CD4-positive, CD25-positive, alpha-beta regulatory T cell (primary cell): ENCODE measurements at regions not wholly inside any gene's neighbourhood (a gene's known extent, or its start where the extent isn't known, plus 50 kb on each side); places are given as distances from the start of the nearest gene placed in this dataset.
A peak's percentile ranks its signal among the peaks of the same experiment; 100 is the strongest.

Experiments
- ATAC-seq, 2 donors: fragments of 150-1000 bp; cut with Tn5 transposase; one replicate each; pipeline ENCODE4 v1.10.0; 2021; ENCODE audit warnings: low read depth in 2 of 2, moderate number of reproducible peaks in 2 of 2, moderate library complexity in 1 of 2
- DNase-seq, 3 donors: peaks; one replicate each; pipeline versions ENCODE4 v3.0.0 to v3.0.0-alpha.2; 2012 to 2022; ENCODE audit warnings: mixed read lengths in 1 of 3
- H3K27ac ChIP-seq: one replicate; pipeline ENCODE4 v1.7.0; 2013; ENCODE audit warnings: mild to moderate bottlenecking, low read length; ENCODE audit not compliant: insufficient read depth, poor library complexity, severe bottlenecking
- H3K27me3 ChIP-seq: one replicate; pipeline ENCODE4 v1.7.0; 2013; ENCODE audit warnings: low read length; ENCODE audit not compliant: control insufficient read depth, insufficient read depth
- H3K36me3 ChIP-seq: one replicate; pipeline ENCODE4 v1.7.0; 2013; ENCODE audit warnings: mild to moderate bottlenecking, low read length, moderate library complexity; ENCODE audit not compliant: control insufficient read depth, insufficient read depth
- H3K4me1 ChIP-seq: 2 replicates; pipeline ENCODE4 v1.7.0; 2013; ENCODE audit warnings: mild to moderate bottlenecking, low read length; ENCODE audit not compliant: insufficient read depth, control insufficient read depth, poor library complexity, severe bottlenecking
- H3K4me3 ChIP-seq: one replicate; pipeline ENCODE4 v1.7.0; 2013; ENCODE audit warnings: low read depth, mild to moderate bottlenecking, low read length, moderate library complexity
- H3K9me3 ChIP-seq, 2 experiments: 1 replicate in 1 of 2; 2 replicates in 1 of 2; pipeline ENCODE4 v1.7.0; 2013; ENCODE audit warnings: low read length in 2 of 2, mild to moderate bottlenecking in 1 of 2, moderate library complexity in 1 of 2; ENCODE audit not compliant: control insufficient read depth in 2 of 2
- H3K27ac Mint-ChIP-seq, 3 donors: one replicate each; pipeline ENCODE4 v1.8.0; 2020 to 2022; ENCODE audit warnings: mild to moderate bottlenecking in 3 of 3, mixed read lengths in 3 of 3, moderate library complexity in 2 of 3
- H3K27me3 Mint-ChIP-seq: one replicate; pipeline ENCODE4 v1.8.0; 2022; ENCODE audit warnings: mild to moderate bottlenecking, mixed read lengths
- H3K36me3 Mint-ChIP-seq: one replicate; pipeline ENCODE4 v1.8.0; 2020; ENCODE audit warnings: mixed read lengths
- H3K4me1 Mint-ChIP-seq, 4 donors: one replicate each; pipeline ENCODE4 v1.8.0; 2020 to 2022; ENCODE audit warnings: mixed read lengths in 4 of 4, mild to moderate bottlenecking in 1 of 4
- H3K4me3 Mint-ChIP-seq, 4 donors: one replicate each; pipeline ENCODE4 v1.8.0; 2020 to 2022; ENCODE audit warnings: mild to moderate bottlenecking in 4 of 4, mixed read lengths in 4 of 4, moderate library complexity in 3 of 4
- H3K9me3 Mint-ChIP-seq, 7 donors: one replicate each; pipeline ENCODE4 v1.8.0; 2020 to 2022; ENCODE audit warnings: mixed read lengths in 7 of 7, mild to moderate bottlenecking in 3 of 7, moderate library complexity in 2 of 7

DNA sequence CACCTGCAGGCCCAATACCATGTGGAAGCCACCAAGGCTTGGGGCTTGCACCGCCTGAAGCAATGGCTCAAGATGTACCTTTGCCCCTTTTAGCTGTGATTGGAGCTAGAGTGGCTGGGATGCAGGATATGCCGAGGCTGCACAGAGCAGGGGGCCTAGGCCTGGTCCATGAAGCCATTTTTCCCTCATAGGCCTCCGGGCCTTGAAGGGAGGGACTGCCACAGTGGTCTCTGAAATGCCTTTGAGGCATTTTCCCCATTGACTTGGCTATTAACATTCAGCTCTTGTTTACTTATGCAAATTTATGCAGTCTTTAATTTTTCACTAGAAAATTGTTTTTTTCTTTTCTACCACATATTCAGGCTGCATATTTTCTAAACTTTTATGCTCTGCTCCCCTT, 203.2 kb upstream of the HHIP start:
- ATAC-seq (no peak), DNase-seq (no peak)
- Histone ChIP-seq H3K27me3 (no peaks in the 10 kb centered on the region), H3K4me1 (no peaks in the 10 kb centered on the region), H3K27ac (no peak overlapping the region), H3K36me3 (no peaks in the 10 kb centered on the region), H3K9me3 (no peaks in the 10 kb centered on the region), H3K4me3 (no peak overlapping the region)
- H3K4me3 Mint-ChIP-seq: no peak overlapping the region
- H3K4me1 Mint-ChIP-seq: no peaks in the 10 kb centered on the region
- no peak overlapping the region for H3K27ac Mint-ChIP-seq
- H3K9me3 Mint-ChIP-seq: peaks cover 0 to 6% (median 0%) of the 10 kb centered on the region in 7 donors
- H3K27me3 Mint-ChIP-seq: no peaks in the 10 kb centered on the region
- H3K36me3 Mint-ChIP-seq: no peaks in the 10 kb centered on the region

DNA sequence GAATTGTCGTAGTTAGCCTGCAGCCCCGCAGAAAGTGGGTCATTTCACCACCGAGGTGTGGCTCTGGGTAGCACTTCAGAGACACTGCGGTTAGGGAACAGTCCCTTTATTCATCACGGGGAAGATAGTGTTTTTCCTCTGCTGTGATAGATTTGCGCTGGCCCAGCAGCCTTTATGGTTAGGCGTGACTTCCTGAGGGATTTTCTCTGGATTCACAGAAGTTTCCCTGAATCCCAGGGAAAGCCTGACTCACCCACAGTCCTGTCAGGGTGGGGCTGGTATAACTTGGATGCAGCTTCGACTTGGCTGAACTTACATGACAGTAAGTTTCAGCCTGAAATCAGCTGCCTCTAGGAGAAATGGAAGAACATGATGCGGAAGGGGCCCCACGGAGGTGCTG, 196.3 kb upstream of the HHIP start:
- Histone ChIP-seq H3K4me1 (no peaks in the 10 kb centered on the region), H3K27ac (no peak overlapping the region), H3K4me3 (no peak overlapping the region), H3K9me3 (no peaks in the 10 kb centered on the region), H3K27me3 (no peaks in the 10 kb centered on the region), H3K36me3 (no peaks in the 10 kb centered on the region)
- H3K27me3 Mint-ChIP-seq: peaks cover 4% of the 10 kb centered on the region
- no peaks in the 10 kb centered on the region for H3K36me3 Mint-ChIP-seq
- peaks cover 0 to 5% (median 0%) of the 10 kb centered on the region in 7 donors for H3K9me3 Mint-ChIP-seq
- H3K27ac Mint-ChIP-seq: no peak overlapping the region
- no peaks in the 10 kb centered on the region for H3K4me1 Mint-ChIP-seq
- DNase-seq: no peak
- no peak overlapping the region for H3K4me3 Mint-ChIP-seq
- ATAC-seq: no peak

DNA sequence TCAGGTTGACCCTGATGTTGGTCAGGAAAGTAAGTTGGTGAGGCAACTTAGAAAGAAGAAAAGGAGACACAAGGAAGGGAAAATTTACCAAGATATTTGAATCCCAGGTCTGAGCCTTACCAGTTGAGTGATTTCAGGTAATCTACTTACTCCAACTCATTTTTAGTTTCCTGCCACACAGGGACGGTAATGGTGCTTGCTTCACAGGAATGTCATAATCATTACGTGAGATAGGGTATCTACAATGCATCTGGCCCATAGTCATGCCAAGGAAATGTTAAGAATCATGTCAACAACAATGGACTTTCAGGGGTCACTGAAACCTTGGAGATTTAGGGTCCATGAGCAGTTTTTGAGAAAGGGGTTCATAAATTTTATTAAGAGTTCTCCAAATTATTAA, 195.4 kb upstream of the HHIP start:
- no peaks in the 10 kb centered on the region for H3K9me3 ChIP-seq
- peaks cover 4% of the 10 kb centered on the region for H3K27me3 Mint-ChIP-seq
- H3K36me3 ChIP-seq: no peaks in the 10 kb centered on the region
- ATAC-seq (no peak), DNase-seq (no peak)
- H3K4me1 Mint-ChIP-seq: no peaks in the 10 kb centered on the region
- no peaks in the 10 kb centered on the region for H3K4me1 ChIP-seq
- H3K4me3 Mint-ChIP-seq: no peak overlapping the region
- H3K9me3 Mint-ChIP-seq: peaks cover 0 to 5% (median 0%) of the 10 kb centered on the region in 7 donors
- H3K4me3 ChIP-seq: no peak overlapping the region
- no peak overlapping the region for H3K27ac ChIP-seq
- H3K36me3 Mint-ChIP-seq: no peaks in the 10 kb centered on the region
- H3K27me3 ChIP-seq: no peaks in the 10 kb centered on the region
- H3K27ac Mint-ChIP-seq: peak overlapping the region in 1 of 3 donors; percentile 20

DNA sequence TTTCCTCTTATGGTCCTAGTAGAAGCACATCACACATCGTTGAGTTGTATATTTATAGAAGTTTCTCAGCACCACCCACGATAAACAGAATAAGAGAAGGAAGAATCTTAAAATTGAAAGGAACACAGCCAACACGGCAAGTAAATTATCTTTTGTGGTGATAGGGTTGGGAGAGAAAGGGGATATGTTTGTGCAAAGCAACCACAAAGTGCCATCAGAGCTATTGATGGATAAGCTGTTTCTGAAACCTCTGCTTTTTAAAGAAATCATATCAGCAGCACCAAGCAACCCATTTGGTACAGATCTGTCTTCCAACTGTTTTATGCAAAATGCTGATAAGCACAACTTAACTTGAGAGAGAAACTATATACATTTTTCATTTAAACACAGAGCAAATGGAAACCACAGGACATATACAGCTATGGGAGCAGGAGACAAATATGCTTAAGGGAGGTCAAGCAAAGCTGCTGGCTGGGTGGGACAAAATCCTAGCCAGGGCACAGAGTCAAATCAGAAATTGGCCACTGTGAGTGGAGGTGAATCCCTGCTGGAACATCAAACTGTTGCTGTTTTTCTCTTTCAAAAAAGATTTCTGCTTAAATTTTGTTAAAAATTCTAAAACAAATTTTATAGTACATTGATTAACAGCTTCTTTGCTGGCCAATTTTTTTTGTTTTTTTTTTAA, 194.0 kb upstream of the HHIP start:
- no peaks in the 10 kb centered on the region for H3K4me1 Mint-ChIP-seq
- H3K27ac ChIP-seq: no peak overlapping the region
- H3K27me3 ChIP-seq: no peaks in the 10 kb centered on the region
- H3K4me3 Mint-ChIP-seq: no peak overlapping the region
- H3K27ac Mint-ChIP-seq: no peak overlapping the region
- H3K36me3 ChIP-seq: no peaks in the 10 kb centered on the region
- no peaks in the 10 kb centered on the region for H3K9me3 ChIP-seq
- ATAC-seq: no peak
- no peak overlapping the region for H3K4me3 ChIP-seq
- DNase-seq: no peak
- peaks cover 4% of the 10 kb centered on the region for H3K27me3 Mint-ChIP-seq
- no peaks in the 10 kb centered on the region for H3K4me1 ChIP-seq
- peaks cover 0 to 5% (median 0%) of the 10 kb centered on the region in 7 donors for H3K9me3 Mint-ChIP-seq
- no peaks in the 10 kb centered on the region for H3K36me3 Mint-ChIP-seq

DNA sequence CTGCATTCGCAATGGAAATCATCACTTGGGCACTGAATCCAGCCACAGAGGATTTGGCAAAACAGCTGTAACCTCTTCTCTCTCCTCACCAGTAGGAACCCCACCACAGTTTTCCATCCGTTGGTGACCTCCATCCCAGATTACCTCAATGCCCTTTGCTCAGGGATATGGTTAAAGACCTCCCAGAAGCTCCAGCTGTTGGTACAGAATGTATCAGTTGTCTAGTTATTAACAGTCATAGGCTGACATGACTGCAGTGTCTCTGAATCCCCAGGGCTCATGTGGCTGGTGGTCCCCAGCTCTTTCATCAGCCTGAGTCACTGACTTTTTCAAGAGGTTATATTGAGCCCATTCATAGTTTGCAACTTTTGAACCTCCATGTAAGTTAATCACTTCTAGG, 189.8 kb upstream of the HHIP start:
- no peak overlapping the region for H3K4me3 Mint-ChIP-seq
- ATAC-seq (no peak), DNase-seq (no peak)
- no peaks in the 10 kb centered on the region for H3K36me3 ChIP-seq
- H3K27ac Mint-ChIP-seq: no peak overlapping the region
- H3K9me3 Mint-ChIP-seq: peaks cover 0 to 4% (median 0%) of the 10 kb centered on the region in 7 donors
- H3K4me3 ChIP-seq: no peak overlapping the region
- H3K27me3 ChIP-seq: no peaks in the 10 kb centered on the region
- H3K9me3 ChIP-seq: no peaks in the 10 kb centered on the region
- no peaks in the 10 kb centered on the region for H3K4me1 Mint-ChIP-seq
- no peaks in the 10 kb centered on the region for H3K4me1 ChIP-seq
- H3K36me3 Mint-ChIP-seq: no peaks in the 10 kb centered on the region
- peaks cover 8% of the 10 kb centered on the region for H3K27me3 Mint-ChIP-seq
- H3K27ac ChIP-seq: no peak overlapping the region

DNA sequence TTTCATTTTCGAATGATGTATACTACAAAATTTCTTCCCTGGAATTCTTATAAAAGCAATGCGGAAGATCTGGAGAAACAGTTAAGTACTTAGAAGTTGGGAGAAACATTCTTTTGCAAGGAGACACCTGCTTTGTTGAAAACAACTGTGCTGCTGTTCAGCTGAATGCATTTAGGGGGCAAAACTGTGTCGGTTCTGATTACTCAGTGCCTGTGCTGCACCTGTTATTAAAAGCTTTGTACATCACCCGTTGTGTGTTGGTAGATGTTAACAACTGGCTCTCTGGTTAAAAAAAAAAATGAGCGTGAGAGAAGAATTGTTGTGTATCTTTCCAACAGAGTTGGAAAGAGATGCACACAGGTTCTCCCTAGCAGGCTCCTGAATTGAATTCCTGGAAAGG, 184.1 kb upstream of the HHIP start:
- ATAC-seq (no peak), DNase-seq (no peak)
- H3K4me3 ChIP-seq: no peak overlapping the region
- H3K4me3 Mint-ChIP-seq: no peak overlapping the region
- H3K36me3 ChIP-seq: no peaks in the 10 kb centered on the region
- H3K27ac Mint-ChIP-seq: no peak overlapping the region
- H3K36me3 Mint-ChIP-seq: no peaks in the 10 kb centered on the region
- no peaks in the 10 kb centered on the region for H3K9me3 ChIP-seq
- no peaks in the 10 kb centered on the region for H3K4me1 Mint-ChIP-seq
- no peak overlapping the region for H3K27ac ChIP-seq
- H3K9me3 Mint-ChIP-seq: peaks cover 0 to 2% (median 0%) of the 10 kb centered on the region in 7 donors
- peaks cover 5% of the 10 kb centered on the region for H3K27me3 Mint-ChIP-seq
- no peaks in the 10 kb centered on the region for H3K27me3 ChIP-seq
- H3K4me1 ChIP-seq: no peaks in the 10 kb centered on the region

DNA sequence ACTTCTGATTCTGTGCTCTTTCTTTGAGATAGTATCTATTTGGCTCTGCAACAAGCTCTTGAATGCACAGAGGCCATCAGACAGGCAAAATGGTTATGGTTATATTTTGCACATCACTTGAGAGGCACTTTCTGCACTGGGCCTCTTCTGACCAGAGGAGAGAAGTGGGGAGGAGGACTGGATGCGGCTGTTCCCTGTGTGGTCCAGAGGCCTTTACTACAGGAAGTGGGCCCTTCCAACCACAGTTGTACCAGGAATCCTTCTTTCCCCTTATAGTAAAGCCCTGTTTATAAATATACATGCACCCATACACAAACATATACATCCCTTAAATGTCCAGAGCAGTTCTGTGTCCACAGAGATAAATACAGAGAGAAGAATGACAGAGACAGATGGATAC, 182.7 kb upstream of the HHIP start:
- Mint-ChIP-seq H3K9me3 (peaks cover 0 to 2% (median 0%) of the 10 kb centered on the region in 7 donors), H3K27ac (no peak overlapping the region), H3K27me3 (peaks cover 5% of the 10 kb centered on the region), H3K4me3 (no peak overlapping the region), H3K36me3 (no peaks in the 10 kb centered on the region), H3K4me1 (no peaks in the 10 kb centered on the region)
- Histone ChIP-seq H3K9me3 (no peaks in the 10 kb centered on the region), H3K36me3 (no peaks in the 10 kb centered on the region), H3K27ac (no peak overlapping the region), H3K4me1 (no peaks in the 10 kb centered on the region), H3K4me3 (no peak overlapping the region), H3K27me3 (no peaks in the 10 kb centered on the region)
- no peak for DNase-seq
- no peak for ATAC-seq

DNA sequence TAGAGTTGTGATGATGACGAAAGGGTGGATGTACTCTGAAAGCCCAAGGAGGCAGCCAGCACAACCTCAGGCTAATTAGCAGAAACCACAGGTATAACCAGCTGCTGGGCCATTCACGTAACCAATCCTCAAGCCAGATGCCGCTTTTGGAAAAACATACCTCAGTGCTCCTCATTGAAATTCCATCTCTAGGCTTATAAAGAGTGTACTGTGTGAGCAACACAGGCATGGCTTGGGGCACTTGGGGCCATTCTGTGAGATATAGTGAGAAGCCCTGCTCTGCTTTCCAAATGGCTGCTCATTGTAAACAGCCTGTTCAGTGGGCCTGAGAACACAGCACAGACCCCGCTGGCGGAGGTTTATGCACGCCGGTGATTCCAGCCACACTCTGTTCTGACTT, 182.1 kb upstream of the HHIP start:
- Histone ChIP-seq H3K4me1 (no peaks in the 10 kb centered on the region), H3K9me3 (no peaks in the 10 kb centered on the region), H3K4me3 (no peak overlapping the region), H3K27ac (no peak overlapping the region), H3K36me3 (no peaks in the 10 kb centered on the region), H3K27me3 (no peaks in the 10 kb centered on the region)
- no peak for ATAC-seq
- H3K4me1 Mint-ChIP-seq: no peaks in the 10 kb centered on the region
- H3K4me3 Mint-ChIP-seq: no peak overlapping the region
- H3K9me3 Mint-ChIP-seq: peaks cover 0 to 2% (median 0%) of the 10 kb centered on the region in 7 donors
- peaks cover 4% of the 10 kb centered on the region for H3K27me3 Mint-ChIP-seq
- DNase-seq: no peak
- no peaks in the 10 kb centered on the region for H3K36me3 Mint-ChIP-seq
- H3K27ac Mint-ChIP-seq: no peak overlapping the region
